Loucy (cell line): ENCODE measurements at regions not wholly inside any gene's neighbourhood (a gene's known extent, or its start where the extent isn't known, plus 50 kb on each side); places are given as distances from the start of the nearest gene placed in this dataset.

ENCODE experiments used
- EZH2phosphoT487 ChIP-seq: fragments of 200-600 bp; IDR thresholded peaks from 2 replicates; pipeline ENCODE4 v1.6.1; 2018; ENCODE audit warnings: antibody characterized with exemption, mild to moderate bottlenecking, moderate library complexity, borderline replicate concordance
- TF ChIP-seq, protein P1 (sequence below): fragments of 200-600 bp; sonication (generic); conservative IDR thresholded peaks from 2 replicates; pipeline ENCODE4 v1.5.1; 2014; ENCODE audit warnings: mild to moderate bottlenecking, antibody characterized with exemption, low read length

DNA sequence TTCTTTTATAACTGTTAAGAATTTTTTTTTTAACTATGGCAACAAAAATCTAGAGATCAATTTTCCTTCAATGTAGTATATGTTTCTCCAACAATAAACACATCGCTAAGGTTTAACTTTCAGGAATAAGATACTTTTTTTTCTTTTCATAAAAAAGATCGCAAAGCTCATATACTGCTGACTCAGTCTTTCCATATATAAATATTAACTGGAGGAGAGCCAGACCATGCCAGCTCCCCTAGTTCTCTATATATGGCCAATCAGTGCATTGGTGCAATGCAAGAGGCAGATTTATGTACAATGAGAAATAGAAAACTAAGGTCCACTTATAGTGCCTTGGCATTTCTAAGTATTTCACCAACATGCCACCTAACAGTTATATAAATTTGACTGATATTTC, 89.2 kb upstream of the GAS1 start:
- TF ChIP-seq, protein P1, sequence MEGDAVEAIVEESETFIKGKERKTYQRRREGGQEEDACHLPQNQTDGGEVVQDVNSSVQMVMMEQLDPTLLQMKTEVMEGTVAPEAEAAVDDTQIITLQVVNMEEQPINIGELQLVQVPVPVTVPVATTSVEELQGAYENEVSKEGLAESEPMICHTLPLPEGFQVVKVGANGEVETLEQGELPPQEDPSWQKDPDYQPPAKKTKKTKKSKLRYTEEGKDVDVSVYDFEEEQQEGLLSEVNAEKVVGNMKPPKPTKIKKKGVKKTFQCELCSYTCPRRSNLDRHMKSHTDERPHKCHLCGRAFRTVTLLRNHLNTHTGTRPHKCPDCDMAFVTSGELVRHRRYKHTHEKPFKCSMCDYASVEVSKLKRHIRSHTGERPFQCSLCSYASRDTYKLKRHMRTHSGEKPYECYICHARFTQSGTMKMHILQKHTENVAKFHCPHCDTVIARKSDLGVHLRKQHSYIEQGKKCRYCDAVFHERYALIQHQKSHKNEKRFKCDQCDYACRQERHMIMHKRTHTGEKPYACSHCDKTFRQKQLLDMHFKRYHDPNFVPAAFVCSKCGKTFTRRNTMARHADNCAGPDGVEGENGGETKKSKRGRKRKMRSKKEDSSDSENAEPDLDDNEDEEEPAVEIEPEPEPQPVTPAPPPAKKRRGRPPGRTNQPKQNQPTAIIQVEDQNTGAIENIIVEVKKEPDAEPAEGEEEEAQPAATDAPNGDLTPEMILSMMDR: no peak
- TF ChIP-seq EZH2phosphoT487: no peak
